H1 (cell line): ENCODE measurements at regions not wholly inside any gene's neighbourhood (a gene's known extent, or its start where the extent isn't known, plus 50 kb on each side); places are given as distances from the start of the nearest gene placed in this dataset. TPM values are rescaled to one million over a fixed set of nuclear protein-coding genes. Genes with fewer than 3 reads are reported as not detected.

Experiments used
- CBX8 ChIP-seq: fragments of 300-800, 300-1000 bp; sonication (generic); IDR thresholded peaks from 2 replicates; pipeline ENCODE4 v1.7.1; 2016; ENCODE audit warnings: low read depth, low read length, borderline replicate concordance
- CHD2 ChIP-seq: IDR thresholded peaks from 2 replicates; pipeline ENCODE4 v1.6.1; 2012; ENCODE audit warnings: low read length, improper control_type of control experiment
- small RNA-seq: library from polyadenylated mRNA; stranded (forward); fragments of <200 nt; extraction: miRNeasy Mini kit (QIAGEN cat#:217004); gene quantifications from one replicate; pipeline ENCODE3, GENCODE V24; 2013; ENCODE audit not compliant: insufficient read depth

DNA sequence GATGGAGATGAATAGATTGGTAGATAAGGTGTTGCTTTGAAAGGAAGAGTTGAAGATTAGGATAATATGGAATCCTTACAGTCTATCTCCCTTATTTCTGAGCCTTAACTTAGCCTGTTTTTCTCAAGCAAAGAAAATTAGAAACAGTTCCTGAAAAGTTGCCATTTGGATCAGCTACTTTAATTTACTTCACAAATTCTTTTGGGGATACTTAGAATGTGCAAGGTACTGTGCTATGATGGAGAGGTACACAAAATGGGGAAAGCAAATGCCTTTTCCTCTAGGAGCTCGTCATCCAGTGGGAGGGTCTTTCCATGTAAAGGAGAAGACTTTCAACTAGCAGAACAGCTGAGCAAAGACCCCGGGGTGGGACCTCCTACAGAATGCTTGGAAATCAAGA is 51.1 kb upstream of the SMARCA2 start (continued):
- TF ChIP-seq CBX8: no peak
- TF ChIP-seq CHD2: no peak

Small RNA genes in the stretch of these regions (small RNA-seq; reads per million reads assigned to genes)
- gene RNA5SP279: not detected
